ENCODE measurements at regions not wholly inside any gene's neighbourhood (a gene's known extent, or its start where the extent isn't known, plus 50 kb on each side); places are given as distances from the start of the nearest gene placed in this dataset.

DNA sequence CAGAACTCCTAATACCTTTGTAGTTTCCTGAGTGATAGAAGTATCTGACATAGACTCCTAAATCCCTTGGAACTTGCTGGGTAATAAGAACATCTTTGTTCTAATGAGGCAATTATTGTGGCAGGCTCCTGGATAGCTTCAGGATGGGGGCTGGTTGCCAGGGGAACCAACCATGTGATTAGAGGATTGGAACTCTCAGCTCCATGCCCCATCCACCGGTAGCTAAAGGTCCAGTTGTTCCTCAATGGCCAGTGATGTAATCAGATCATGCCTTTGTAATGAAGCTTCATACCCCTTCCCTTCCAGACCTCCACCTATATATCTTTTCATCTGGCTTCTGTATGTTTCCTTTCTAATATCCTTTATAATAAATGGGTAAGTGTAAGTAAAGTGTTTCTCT is 221.2 kb upstream of the ALCAM start:
- Histone ChIP-seq H3K14ac (ENCODE audit: insufficient read length) (no peak overlapping the region), H3K9ac (replicated peaks in 1 of 4; ENCODE audit: extremely low read depth in 1 of 4, low read depth in 3 of 4, low read length in 3 of 4) (no peak overlapping the region), H2BK120ac (replicated peaks; ENCODE audit: low read depth, low read length) (no peak overlapping the region), H3K23ac (ENCODE audit: insufficient read length) (no peak overlapping the region), H3K79me2 (ENCODE audit: control insufficient read depth in 1 of 2, insufficient read depth in 2 of 2, low read length in 2 of 2) (no peaks in the 10 kb centered on the region), H3K4ac (replicated peaks; ENCODE audit: insufficient read length, low read depth, low read length) (no peak overlapping the region), H3K27ac (ENCODE audit: low read depth, low read length) (no peak overlapping the region), H3K9me3 (ENCODE audit: insufficient read depth in 2 of 2, low read depth in 1 of 2, low read length in 1 of 2) (peaks cover 4 to 14% of the 10 kb centered on the region in 2 experiments; a peak in 2 of 4 replicates), H2AFZ (ENCODE audit: low read length) (no peak overlapping the region), H2BK5ac (ENCODE audit: low read depth, low read length) (no peak overlapping the region), H4K91ac (replicated peaks; ENCODE audit: insufficient read length, low read length) (no peak overlapping the region), H2AK5ac (ENCODE audit: low read depth, low read length) (no peak overlapping the region), H3K4me3 (ENCODE audit: extremely low read depth in 1 of 4, insufficient read depth in 2 of 4, low read depth in 3 of 4, low read length in 4 of 4) (no peak overlapping the region), H3K4me2 (ENCODE audit: insufficient read depth in 1 of 2, low read depth in 2 of 2, low read length in 2 of 2) (no peak overlapping the region), H3K79me1 (ENCODE audit: low read depth, low read length) (no peaks in the 10 kb centered on the region), H3K56ac (replicated peaks; ENCODE audit: insufficient read length, low read depth, low read length) (no peak overlapping the region), H4K5ac (ENCODE audit: insufficient read length, low read depth, low read length) (no peak overlapping the region), H3K36me3 (ENCODE audit: control insufficient read depth in 2 of 4, insufficient read depth in 4 of 4, low read length in 3 of 4) (no peaks in the 10 kb centered on the region; a peak in 1 of 8 replicates), H3K27me3 (replicated peaks in 1 of 4; ENCODE audit: control insufficient read depth in 3 of 4, extremely low read depth in 1 of 4, insufficient read depth in 3 of 4, low read length in 3 of 4) (no peaks in the 10 kb centered on the region), H2BK12ac (ENCODE audit: low read depth, low read length) (no peak overlapping the region), H3K18ac (ENCODE audit: extremely low read depth, low read length) (no peak overlapping the region), H2BK15ac (ENCODE audit: low read length) (no peak overlapping the region), H2BK20ac (ENCODE audit: low read length) (no peak overlapping the region), H4K8ac (ENCODE audit: extremely low read depth, insufficient read depth, low read length) (no peak overlapping the region), H3K23me2 (ENCODE audit: low read depth, low read length) (no peaks in the 10 kb centered on the region), H4K20me1 (replicated peaks in 1 of 2; ENCODE audit: control insufficient read depth in 1 of 2, insufficient read depth in 2 of 2, low read length in 2 of 2) (no peaks in the 10 kb centered on the region), H3K4me1 (replicated peaks in 1 of 4; ENCODE audit: control insufficient read depth in 3 of 4, insufficient read depth in 4 of 4, low read length in 3 of 4) (no peaks in the 10 kb centered on the region)
- no peak for DNase-seq (ENCODE audit: low read depth in 1 of 2, low spot score in 2 of 2)
- 91% methylated on average over 1 of the region's 1 CpG; no CpG with 5 or more reads in 1 of the 2 experiments for WGBS, 2 experiments (ENCODE audit: extremely low coverage in 1 of 2, insufficient coverage in 1 of 2, insufficient read length in 1 of 2, insufficient replicate concordance in 2 of 2, low coverage in 1 of 2, low lambda C conversion rate in 2 of 2, missing lambda C conversion rate in 1 of 2)
- TF ChIP-seq, protein P1, sequence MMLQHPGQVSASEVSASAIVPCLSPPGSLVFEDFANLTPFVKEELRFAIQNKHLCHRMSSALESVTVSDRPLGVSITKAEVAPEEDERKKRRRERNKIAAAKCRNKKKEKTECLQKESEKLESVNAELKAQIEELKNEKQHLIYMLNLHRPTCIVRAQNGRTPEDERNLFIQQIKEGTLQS (IDR thresholded peaks at IDR 0.05; ENCODE audit: insufficient read depth, low read depth, low read length), result no peak
- TF ChIP-seq CTBP2 (IDR thresholded peaks at IDR 0.05; ENCODE audit: borderline replicate concordance, insufficient read depth, insufficient read length, low read length) (no peak), SIRT6 (IDR thresholded peaks at IDR 0.05; ENCODE audit: low read length) (no peak), BACH1 (IDR thresholded peaks at IDR 0.05; ENCODE audit: low read length) (no peak), EZH2 (IDR thresholded peaks at IDR 0.05; ENCODE audit: low read depth, low read length, severe bottlenecking) (no peak), CHD1 (IDR thresholded peaks at IDR 0.05; ENCODE audit: low read depth, low read length) (no peak), SIN3A (conservative IDR thresholded peaks at IDR 0.05 in 1 of 2, IDR thresholded peaks at IDR 0.05 in 1 of 2; ENCODE audit: low read depth in 1 of 2, low read length in 2 of 2) (no peak), RXRA (IDR thresholded peaks at IDR 0.05; ENCODE audit: insufficient read depth, low read depth, low read length) (no peak), MAFK (IDR thresholded peaks at IDR 0.05; ENCODE audit: low read depth, low read length) (no peak), CBX5 (IDR thresholded peaks at IDR 0.05; ENCODE audit: low read depth, low read length) (no peak)
- TF ChIP-seq, protein P2, sequence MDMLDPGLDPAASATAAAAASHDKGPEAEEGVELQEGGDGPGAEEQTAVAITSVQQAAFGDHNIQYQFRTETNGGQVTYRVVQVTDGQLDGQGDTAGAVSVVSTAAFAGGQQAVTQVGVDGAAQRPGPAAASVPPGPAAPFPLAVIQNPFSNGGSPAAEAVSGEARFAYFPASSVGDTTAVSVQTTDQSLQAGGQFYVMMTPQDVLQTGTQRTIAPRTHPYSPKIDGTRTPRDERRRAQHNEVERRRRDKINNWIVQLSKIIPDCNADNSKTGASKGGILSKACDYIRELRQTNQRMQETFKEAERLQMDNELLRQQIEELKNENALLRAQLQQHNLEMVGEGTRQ (IDR thresholded peaks at IDR 0.05; ENCODE audit: low read length), result no peak
- ChIA-PET POLR2A (ENCODE audit: partially characterized antibody) (no interaction called here), CTCF (ENCODE audit: partially characterized antibody) (no interaction called here)
- FAIRE-seq, result no peak
